MG63 (cell line): ENCODE measurements at regions not wholly inside any gene's neighbourhood (a gene's known extent, or its start where the extent isn't known, plus 50 kb on each side); places are given as distances from the start of the nearest gene placed in this dataset.

Experiments
- DNase-seq: peaks from one replicate; pipeline ENCODE4 v3.0.0-alpha.2; 2020
- H3K27me3 ChIP-seq: fragments of 250-450 bp; sonication (Bioruptor Pico); 2 replicates; pipeline ENCODE4 v1.5.1; 2020; ENCODE audit warnings: mild to moderate bottlenecking, moderate library complexity
- H3K36me3 ChIP-seq: fragments of 250-450 bp; sonication (Bioruptor Pico); 2 replicates; pipeline ENCODE4 v1.5.1; 2020; ENCODE audit warnings: mild to moderate bottlenecking, moderate library complexity
- H3K4me3 ChIP-seq: fragments of 250-450 bp; sonication (Bioruptor Pico); 2 replicates; pipeline ENCODE4 v1.5.1; 2020; ENCODE audit warnings: mild to moderate bottlenecking, moderate library complexity
- H3K9me3 ChIP-seq: fragments of 250-450 bp; sonication (Bioruptor Pico); 2 replicates; pipeline ENCODE4 v1.5.1; 2020; ENCODE audit warnings: mild to moderate bottlenecking, moderate library complexity

- DNase-seq: no peak
- Histone ChIP-seq H3K9me3 (0 out of 2 replicates have a peak, but pooled peaks cover 2% of the 10 kb centered on the region), H3K4me3 (no peak overlapping the region), H3K27me3 (no peaks in the 10 kb centered on the region), H3K36me3 (no peaks in the 10 kb centered on the region)
Observed at GRCh38 chr2:239762106-239762505, 263.0 kb downstream of the NDUFA10 start.

GRCh38 chr2:239760596-239760995 is 264.5 kb downstream of the NDUFA10 start:
- Histone ChIP-seq H3K9me3 (0 out of 2 replicates have a peak, but pooled peaks cover 2% of the 10 kb centered on the region), H3K36me3 (no peaks in the 10 kb centered on the region), H3K4me3 (no peak overlapping the region), H3K27me3 (no peaks in the 10 kb centered on the region)
- no peak for DNase-seq

- Histone ChIP-seq H3K9me3 (0 out of 2 replicates have a peak, but pooled peaks cover 2% of the 10 kb centered on the region), H3K36me3 (no peaks in the 10 kb centered on the region), H3K4me3 (no peak overlapping the region), H3K27me3 (no peaks in the 10 kb centered on the region)
- DNase-seq: peak; percentile 56
Observed at GRCh38 chr2:239758279-239758877, 266.8 kb downstream of the NDUFA10 start.

GRCh38 chr2:239756790-239757760 is 268.1 kb downstream of the NDUFA10 start:
- Histone ChIP-seq H3K36me3 (no peaks in the 10 kb centered on the region), H3K27me3 (no peaks in the 10 kb centered on the region), H3K4me3 (no peak overlapping the region), H3K9me3 (0 out of 2 replicates have a peak, but pooled peaks cover 2% of the 10 kb centered on the region)
- no peak for DNase-seq

GRCh38 chr2:239756031-239756789 is 268.9 kb downstream of the NDUFA10 start:
- Histone ChIP-seq H3K36me3 (no peaks in the 10 kb centered on the region), H3K27me3 (no peaks in the 10 kb centered on the region), H3K9me3 (0 out of 2 replicates have a peak, but pooled peaks cover 2% of the 10 kb centered on the region), H3K4me3 (no peak overlapping the region)
- DNase-seq: no peak

- H3K9me3 ChIP-seq: no peaks in the 10 kb centered on the region
- no peak overlapping the region for H3K4me3 ChIP-seq
- no peaks in the 10 kb centered on the region for H3K27me3 ChIP-seq
- no peak for DNase-seq
- H3K36me3 ChIP-seq: no peaks in the 10 kb centered on the region
Observed at GRCh38 chr2:239753401-239753837, 271.7 kb downstream of the NDUFA10 start.

- DNase-seq: no peak
- no peak overlapping the region for H3K4me3 ChIP-seq
Observed at GRCh38 chr2:239752951-239753350, 272.2 kb downstream of the NDUFA10 start.

GRCh38 chr2:239751679-239752355 is 273.3 kb downstream of the NDUFA10 start:
- Histone ChIP-seq H3K9me3 (no peaks in the 10 kb centered on the region), H3K27me3 (no peaks in the 10 kb centered on the region), H3K4me3 (no peak overlapping the region), H3K36me3 (no peaks in the 10 kb centered on the region)
- peak; percentile 22 for DNase-seq

More at GRCh38 chr2:239752951-239753350, 272.2 kb downstream of the NDUFA10 start:
- no peaks in the 10 kb centered on the region for H3K27me3 ChIP-seq
- no peaks in the 10 kb centered on the region for H3K9me3 ChIP-seq
- no peaks in the 10 kb centered on the region for H3K36me3 ChIP-seq

- DNase-seq: no peak
- Histone ChIP-seq H3K27me3 (no peaks in the 10 kb centered on the region), H3K4me3 (no peak overlapping the region), H3K9me3 (no peaks in the 10 kb centered on the region), H3K36me3 (no peaks in the 10 kb centered on the region)
Observed at GRCh38 chr2:239750929-239751678, 274.0 kb downstream of the NDUFA10 start.

- H3K36me3 ChIP-seq: no peaks in the 10 kb centered on the region
- H3K9me3 ChIP-seq: no peaks in the 10 kb centered on the region
- H3K27me3 ChIP-seq: no peaks in the 10 kb centered on the region
- no peak overlapping the region for H3K4me3 ChIP-seq
- DNase-seq: no peak
Observed at GRCh38 chr2:239750045-239750835, 274.9 kb downstream of the NDUFA10 start.

GRCh38 chr2:239749272-239749873 is 275.8 kb downstream of the NDUFA10 start:
- Histone ChIP-seq H3K36me3 (no peaks in the 10 kb centered on the region), H3K9me3 (no peaks in the 10 kb centered on the region), H3K27me3 (no peaks in the 10 kb centered on the region), H3K4me3 (no peak overlapping the region)
- DNase-seq: no peak

- Histone ChIP-seq H3K27me3 (no peaks in the 10 kb centered on the region), H3K36me3 (no peaks in the 10 kb centered on the region), H3K9me3 (no peaks in the 10 kb centered on the region), H3K4me3 (no peak overlapping the region)
- DNase-seq: no peak
Observed at GRCh38 chr2:239748811-239749210, 276.3 kb downstream of the NDUFA10 start.

- no peak for DNase-seq
- Histone ChIP-seq H3K27me3 (no peaks in the 10 kb centered on the region; the same call in 1 of the 2 replicates), H3K36me3 (no peaks in the 10 kb centered on the region), H3K9me3 (no peaks in the 10 kb centered on the region), H3K4me3 (no peak overlapping the region)
Observed at GRCh38 chr2:239747771-239748170, 277.4 kb downstream of the NDUFA10 start.

- Histone ChIP-seq H3K27me3 (no peaks in the 10 kb centered on the region; the same call in 1 of the 2 replicates), H3K36me3 (no peaks in the 10 kb centered on the region), H3K4me3 (no peak overlapping the region), H3K9me3 (no peaks in the 10 kb centered on the region)
- DNase-seq: no peak
Observed at GRCh38 chr2:239747274-239747673, 277.9 kb downstream of the NDUFA10 start.
